HG02970 (cell line): ENCODE measurements at regions not wholly inside any gene's neighbourhood (a gene's known extent, or its start where the extent isn't known, plus 50 kb on each side); places are given as distances from the start of the nearest gene placed in this dataset.
"Not testable (repeated sequence)": the region's sequence is repeated elsewhere in the genome, so short reads cannot be mapped to it uniquely, and the experiment has no call there.

Experiments used
- ATAC-seq: cut with Tn5 transposase; IDR thresholded peaks from one replicate; pipeline ENCODE4 v1.9.1; 2021; ENCODE audit warnings: mild to moderate bottlenecking, moderate library complexity, moderate number of reproducible peaks; ENCODE audit not compliant: unreplicated experiment, low FRiP score

- ATAC-seq = no peak
Measured at GRCh38 chr13:100789025-100789424, 114.4 kb upstream of the TMTC4 start.

GRCh38 chr13:100788540-100788939 lies 113.9 kb upstream of the TMTC4 start:
- ATAC-seq = no peak

GRCh38 chr13:100787899-100788298 lies 113.3 kb upstream of the TMTC4 start:
- ATAC-seq = no peak

- ATAC-seq = not testable (repeated sequence)
Measured at GRCh38 chr13:100776686-100777085, 102.1 kb upstream of the TMTC4 start.

GRCh38 chr13:100773923-100774663 lies 99.5 kb upstream of the TMTC4 start:
- ATAC-seq = no peak

GRCh38 chr13:100773429-100773828 lies 98.8 kb upstream of the TMTC4 start:
- no peak for ATAC-seq

- no peak for ATAC-seq
Measured at GRCh38 chr13:100767192-100767591, 92.6 kb upstream of the TMTC4 start.

GRCh38 chr13:100766570-100766969 lies 92.0 kb upstream of the TMTC4 start:
- not testable (repeated sequence) for ATAC-seq

GRCh38 chr13:100764937-100765336 lies 90.3 kb upstream of the TMTC4 start:
- no peak for ATAC-seq

GRCh38 chr13:100762126-100762525 lies 87.5 kb upstream of the TMTC4 start:
- not testable (repeated sequence) for ATAC-seq

- ATAC-seq = no peak
Measured at GRCh38 chr13:100755891-100756290, 81.3 kb upstream of the TMTC4 start.

- no peak for ATAC-seq
Measured at GRCh38 chr13:100754459-100754858, 79.9 kb upstream of the TMTC4 start.

GRCh38 chr13:100753376-100753775 lies 78.8 kb upstream of the TMTC4 start:
- ATAC-seq = no peak

GRCh38 chr13:100751826-100752225 lies 77.2 kb upstream of the TMTC4 start:
- no peak for ATAC-seq

- no peak for ATAC-seq
Measured at GRCh38 chr13:100746953-100747683, 72.5 kb upstream of the TMTC4 start.

- no peak for ATAC-seq
Measured at GRCh38 chr13:100738176-100738855, 63.7 kb upstream of the TMTC4 start.

GRCh38 chr13:100735494-100735893 lies 60.9 kb upstream of the TMTC4 start:
- ATAC-seq = no peak

- ATAC-seq = no peak
Measured at GRCh38 chr13:100734194-100734720, 59.7 kb upstream of the TMTC4 start.

GRCh38 chr13:100733261-100733660 lies 58.7 kb upstream of the TMTC4 start:
- ATAC-seq = no peak

- ATAC-seq = no peak
Measured at GRCh38 chr13:100728201-100728600, 53.6 kb upstream of the TMTC4 start.

- ATAC-seq = no peak
Measured at GRCh38 chr13:100725472-100725871, 50.9 kb upstream of the TMTC4 start.
